Spleen (tissue), 11 donors: ENCODE measurements at regions not wholly inside any gene's neighbourhood (a gene's known extent, or its start where the extent isn't known, plus 50 kb on each side); places are given as distances from the start of the nearest gene placed in this dataset.

ENCODE experiments used
- DNase-seq: peaks from one replicate; pipeline ENCODE4 v3.0.0-alpha.2; 2020
- H3K27ac ChIP-seq, 8 donors: fragments of 200-600 bp; sonication (generic) in 7 of 8; 1 replicate in 4 of 8; 2 replicates in 4 of 8; pipeline versions ENCODE4 v1.5.0 to v1.8.0; 2016 to 2021; ENCODE audit warnings: inconsistent platforms in 4 of 8, mild to moderate bottlenecking in 4 of 8, moderate library complexity in 1 of 8
- H3K27me3 ChIP-seq, 7 donors: fragments of 200-600 bp; sonication (generic) in 6 of 7; replicated peaks in 1 of 7; 1 replicate in 4 of 7; 2 replicates in 3 of 7; pipeline versions ENCODE4 v1.5.0 to v1.8.0; 2016 to 2021; ENCODE audit warnings: inconsistent platforms in 3 of 7, mild to moderate bottlenecking in 1 of 7
- H3K36me3 ChIP-seq, 6 donors: fragments of 200-600 bp; sonication (generic) in 5 of 6; 1 replicate in 4 of 6; 2 replicates in 2 of 6; pipeline versions ENCODE4 v1.5.0 to v1.8.0; 2016 to 2021; ENCODE audit warnings: inconsistent platforms in 2 of 6
- H3K4me1 ChIP-seq, 6 donors: fragments of 200-600 bp; sonication (generic) in 5 of 6; 1 replicate in 3 of 6; 2 replicates in 3 of 6; pipeline versions ENCODE4 v1.5.0 to v1.8.0; 2016 to 2021; ENCODE audit warnings: inconsistent platforms in 3 of 6
- H3K4me3 ChIP-seq, 8 donors: fragments of 200-600 bp; sonication (generic) in 7 of 8; 1 replicate in 4 of 8; 2 replicates in 4 of 8; pipeline versions ENCODE4 v1.5.0 to v1.8.0; 2016 to 2021; ENCODE audit warnings: inconsistent platforms in 4 of 8, mild to moderate bottlenecking in 4 of 8, moderate library complexity in 2 of 8
- H3K9me3 ChIP-seq, 8 donors: fragments of 200-600 bp; sonication (generic) in 7 of 8; 1 replicate in 4 of 8; 2 replicates in 4 of 8; pipeline versions ENCODE4 v1.5.0 to v1.8.0; 2016 to 2021; ENCODE audit warnings: inconsistent platforms in 4 of 8
- POLR2A ChIP-seq, 3 donors: fragments of 450-650 bp; IDR thresholded peaks; one replicate each; pipeline ENCODE4 v1.5.1; 2017; ENCODE audit warnings: antibody characterized with exemption in 3 of 3, mild to moderate bottlenecking in 1 of 3
- POLR2AphosphoS5 ChIP-seq, 3 donors: sonication (generic); formaldehyde crosslinking; IDR thresholded peaks; one replicate each; pipeline ENCODE4 v1.5.1; 2017; ENCODE audit warnings: antibody characterized with exemption in 3 of 3
- WGBS, 5 donors: extraction: QIAGEN DNeasy Blood & Tissue Kit in 3 of 5; methylation state at CpG; one replicate each; pipeline versions ENCODE4 v1.1.5 to v1.1.7; 2013 to 2018; 5-methylcytosine and 5-hydroxymethylcytosine counted together
- intact Hi-C: fragments of 100-400 bp; cut with DNase I; formaldehyde crosslinking; loops from one replicate; pipeline ENCODE4 v1.15.0; 2023; ENCODE audit warnings: low total_unique reads
- TF ChIP-seq, protein P1 (sequence below), 11 experiments: fragments of 200-600 bp in 7 of 11; fragments of 450-650 bp in 4 of 11; sonication (generic) in 4 of 11; IDR thresholded peaks in 8 of 11; conservative IDR thresholded peaks in 3 of 11; 1 replicate in 7 of 11; 2 replicates in 4 of 11; pipeline versions ENCODE4 v1.4.0 to v1.8.0; 2016 to 2021; ENCODE audit warnings: antibody characterized with exemption in 11 of 11, inconsistent platforms in 4 of 11, mild to moderate bottlenecking in 1 of 11
- donor health status: healthy with polysubstance abuse.
- donor health status: DM: no; HTN: no; CAD: no; lungs with moderate emphysema.
- donor health status: DM: no; HTN: no; CAD: no.
- donor health status: Bipolar disorder and iron deficiency.
- donor health status: healthy.
- donor health status: DM: no; HTN: no; CAD: no.
- donor health status: DM: yes; HTN: yes; CAD: no.

DNA sequence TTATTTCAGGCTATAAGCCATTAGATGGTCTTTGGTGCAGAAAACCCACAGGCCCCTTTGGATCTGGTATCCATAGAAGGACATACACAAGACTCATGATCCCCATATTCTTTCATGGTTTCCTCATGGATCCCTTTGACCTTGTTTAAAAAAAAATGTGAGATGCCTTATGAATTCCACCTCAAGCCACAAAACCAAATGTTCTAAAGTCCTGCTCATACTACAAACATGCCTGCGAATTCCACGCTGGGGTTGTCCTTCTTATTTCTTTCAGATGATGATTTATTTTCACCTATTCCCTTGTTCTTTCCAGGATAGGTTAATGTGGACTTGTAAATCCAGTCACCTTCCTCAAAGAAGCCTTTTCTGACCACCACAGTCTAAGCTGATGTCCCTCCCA is 256.9 kb upstream of the DPYD start:
- no peaks in the 10 kb centered on the region for H3K4me1 ChIP-seq
- H3K27me3 ChIP-seq, result no peaks in the 10 kb centered on the region
- TF ChIP-seq, protein P1, sequence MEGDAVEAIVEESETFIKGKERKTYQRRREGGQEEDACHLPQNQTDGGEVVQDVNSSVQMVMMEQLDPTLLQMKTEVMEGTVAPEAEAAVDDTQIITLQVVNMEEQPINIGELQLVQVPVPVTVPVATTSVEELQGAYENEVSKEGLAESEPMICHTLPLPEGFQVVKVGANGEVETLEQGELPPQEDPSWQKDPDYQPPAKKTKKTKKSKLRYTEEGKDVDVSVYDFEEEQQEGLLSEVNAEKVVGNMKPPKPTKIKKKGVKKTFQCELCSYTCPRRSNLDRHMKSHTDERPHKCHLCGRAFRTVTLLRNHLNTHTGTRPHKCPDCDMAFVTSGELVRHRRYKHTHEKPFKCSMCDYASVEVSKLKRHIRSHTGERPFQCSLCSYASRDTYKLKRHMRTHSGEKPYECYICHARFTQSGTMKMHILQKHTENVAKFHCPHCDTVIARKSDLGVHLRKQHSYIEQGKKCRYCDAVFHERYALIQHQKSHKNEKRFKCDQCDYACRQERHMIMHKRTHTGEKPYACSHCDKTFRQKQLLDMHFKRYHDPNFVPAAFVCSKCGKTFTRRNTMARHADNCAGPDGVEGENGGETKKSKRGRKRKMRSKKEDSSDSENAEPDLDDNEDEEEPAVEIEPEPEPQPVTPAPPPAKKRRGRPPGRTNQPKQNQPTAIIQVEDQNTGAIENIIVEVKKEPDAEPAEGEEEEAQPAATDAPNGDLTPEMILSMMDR (IDR thresholded peaks at IDR 0.05 in 8 of 11, conservative IDR thresholded peaks at IDR 0.05 in 3 of 11), result no peak
- TF ChIP-seq POLR2A (IDR thresholded peaks at IDR 0.05), result no peak
- no peak for TF ChIP-seq POLR2AphosphoS5 (IDR thresholded peaks at IDR 0.05)
- intact Hi-C loops, result no loop called here
- H3K4me3 ChIP-seq, result no peak overlapping the region
- WGBS, 5 donors, result 83 to 98% (median 87%) methylated on average over 2 of the region's 2 CpGs
- no peak overlapping the region for H3K27ac ChIP-seq
- no peak for DNase-seq
- no peaks in the 10 kb centered on the region for H3K9me3 ChIP-seq
- no peaks in the 10 kb centered on the region for H3K36me3 ChIP-seq

GRCh38 chr1:98176936-98177335 is 256.1 kb upstream of the DPYD start:
- Histone ChIP-seq H3K27me3 (no peaks in the 10 kb centered on the region), H3K36me3 (no peaks in the 10 kb centered on the region), H3K9me3 (no peaks in the 10 kb centered on the region), H3K27ac (no peak overlapping the region), H3K4me3 (no peak overlapping the region), H3K4me1 (no peaks in the 10 kb centered on the region)
- 93 to 97% (median 96%) methylated on average over 3 of the region's 3 CpGs for WGBS, 5 donors
- DNase-seq, result no peak
- TF ChIP-seq, protein P1 (IDR thresholded peaks at IDR 0.05 in 8 of 11, conservative IDR thresholded peaks at IDR 0.05 in 3 of 11), result no peak
- TF ChIP-seq POLR2A (IDR thresholded peaks at IDR 0.05) (no peak), POLR2AphosphoS5 (IDR thresholded peaks at IDR 0.05) (no peak)
- intact Hi-C loops, result no loop called here

DNA sequence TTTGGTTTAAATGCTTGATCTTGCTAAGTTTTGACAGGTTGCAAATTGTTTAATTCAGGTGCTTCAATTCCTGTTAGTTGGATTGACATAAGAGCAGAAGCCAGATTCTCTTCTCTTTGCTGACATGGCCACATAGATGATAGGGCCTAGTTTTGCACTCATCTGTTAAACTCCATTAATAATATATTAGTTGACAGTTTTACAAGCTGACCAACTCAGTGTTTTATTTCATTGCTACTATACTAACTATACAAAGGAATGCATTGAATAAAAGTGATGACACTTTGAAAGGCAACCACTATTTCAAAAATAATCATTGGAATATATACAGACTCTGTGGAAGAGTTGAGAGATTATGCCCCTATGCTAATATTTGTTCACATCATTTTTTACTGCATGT is 255.6 kb upstream of the DPYD start:
- no peaks in the 10 kb centered on the region for H3K27me3 ChIP-seq
- no peak for TF ChIP-seq POLR2A (IDR thresholded peaks at IDR 0.05)
- TF ChIP-seq, protein P1 (IDR thresholded peaks at IDR 0.05 in 8 of 11, conservative IDR thresholded peaks at IDR 0.05 in 3 of 11), result no peak
- no peak for TF ChIP-seq POLR2AphosphoS5 (IDR thresholded peaks at IDR 0.05)
- no peaks in the 10 kb centered on the region for H3K4me1 ChIP-seq
- no peaks in the 10 kb centered on the region for H3K36me3 ChIP-seq
- intact Hi-C loops, result no loop called here
- no peak for DNase-seq
- no peak overlapping the region for H3K27ac ChIP-seq
- H3K9me3 ChIP-seq, result no peaks in the 10 kb centered on the region
- H3K4me3 ChIP-seq, result no peak overlapping the region

DNA sequence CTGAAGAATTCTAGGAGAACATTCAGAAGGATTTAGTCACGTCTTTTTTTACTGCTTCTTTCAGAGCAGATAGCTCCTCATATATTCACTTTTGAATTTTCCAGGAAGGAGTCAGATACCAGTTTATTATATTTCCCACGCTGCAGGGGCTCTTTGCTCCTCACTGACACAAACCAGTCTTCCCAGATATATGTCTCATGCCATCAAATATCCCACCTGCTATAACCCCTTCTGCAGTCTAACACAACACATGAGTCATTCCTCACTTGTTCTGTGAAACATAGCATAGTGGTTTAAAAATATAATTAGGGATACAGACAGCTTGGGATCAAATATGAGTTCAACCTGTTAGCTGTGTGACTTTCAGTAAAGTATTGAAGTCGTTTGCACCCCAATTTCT is 251.7 kb upstream of the DPYD start:
- 49 to 68% (median 56%) methylated on average over 3 of the region's 3 CpGs for WGBS, 5 donors
- no peak overlapping the region for H3K4me3 ChIP-seq

More for the DNA sequence above, 251.7 kb upstream of the DPYD start:
- Histone ChIP-seq H3K27ac (no peak overlapping the region), H3K36me3 (no peaks in the 10 kb centered on the region), H3K9me3 (no peaks in the 10 kb centered on the region), H3K27me3 (no peaks in the 10 kb centered on the region), H3K4me1 (no peaks in the 10 kb centered on the region)
- no peak for DNase-seq
- intact Hi-C loops, result no loop called here
- TF ChIP-seq POLR2AphosphoS5 (IDR thresholded peaks at IDR 0.05) (no peak), POLR2A (IDR thresholded peaks at IDR 0.05) (no peak)
- TF ChIP-seq, protein P1 (IDR thresholded peaks at IDR 0.05 in 8 of 11, conservative IDR thresholded peaks at IDR 0.05 in 3 of 11), result no peak
